H1 (cell line): ENCODE measurements at regions not wholly inside any gene's neighbourhood (a gene's known extent, or its start where the extent isn't known, plus 50 kb on each side); places are given as distances from the start of the nearest gene placed in this dataset.
A peak's percentile ranks its signal among the peaks of the same experiment; 100 is the strongest.

Source experiments
- CTCF ChIA-PET: fragments of 300-600 bp; sonication (Branson Sonifier 250); formaldehyde crosslinking; loops from one replicate; lab custom pipeline; 2021; ENCODE audit not compliant: partially characterized antibody; lab: Charles Lee
- POLR2A ChIA-PET: fragments of 300-600 bp; sonication (Branson Sonifier 250); formaldehyde crosslinking; loops from one replicate; lab custom pipeline; 2021; ENCODE audit warnings: inconsistent platforms; ENCODE audit not compliant: partially characterized antibody; lab: Charles Lee
- DNase-seq, 2 experiments: peaks; one replicate each; pipeline versions ENCODE4 v3.0.0 to v3.0.0-alpha.2; 2010 to 2022; ENCODE audit warnings: low spot score in 2 of 2, low read depth in 1 of 2, mixed read lengths in 1 of 2
- FAIRE-seq: peaks from 2 replicates; lab custom pipeline; 2011; peaks lifted over from hg19 to GRCh38; lab: Jason Lieb, UNC
- H2AFZ ChIP-seq: 2 replicates; pipeline ENCODE4 v1.8.1; 2012; ENCODE audit warnings: low read length, inconsistent platforms
- H2AK5ac ChIP-seq: 2 replicates; pipeline ENCODE4 v1.6.1; 2013; ENCODE audit warnings: low read depth, low read length
- H2BK120ac ChIP-seq: replicated peaks from 2 replicates; pipeline ENCODE3; 2013; ENCODE audit warnings: low read depth, low read length, inconsistent platforms
- H2BK12ac ChIP-seq: 2 replicates; pipeline ENCODE4 v1.6.1; 2013; ENCODE audit warnings: low read depth, low read length
- H2BK15ac ChIP-seq: 2 replicates; pipeline ENCODE4 v1.6.1; 2013; ENCODE audit warnings: low read length
- H2BK20ac ChIP-seq: 2 replicates; pipeline ENCODE4 v1.6.1; 2013; ENCODE audit warnings: low read length
- H2BK5ac ChIP-seq: 2 replicates; pipeline ENCODE4 v1.6.1; 2013; ENCODE audit warnings: low read depth, low read length
- H3K14ac ChIP-seq: 2 replicates; pipeline ENCODE4 v1.6.1; 2013; ENCODE audit warnings: inconsistent platforms; ENCODE audit not compliant: insufficient read length
- H3K18ac ChIP-seq: 2 replicates; pipeline ENCODE4 v1.6.1; 2013; ENCODE audit warnings: low read length; ENCODE audit errors: extremely low read depth
- H3K23ac ChIP-seq: 2 replicates; pipeline ENCODE4 v1.6.1; 2013; ENCODE audit warnings: inconsistent platforms; ENCODE audit not compliant: insufficient read length
- H3K23me2 ChIP-seq: 2 replicates; pipeline ENCODE4 v1.6.1; 2013; ENCODE audit warnings: low read depth, low read length
- H3K27ac ChIP-seq: 2 replicates; pipeline ENCODE4 v1.6.1; 2011; ENCODE audit warnings: low read depth, low read length, inconsistent platforms
- H3K27me3 ChIP-seq, 4 experiments: replicated peaks in 1 of 4; 1 replicate in 1 of 4; 2 replicates in 3 of 4; pipeline versions ENCODE4 v1.6.1 to v1.8.1; 2011 to 2013; ENCODE audit warnings: low read length in 3 of 4, mild to moderate bottlenecking in 3 of 4, inconsistent platforms in 2 of 4, mixed read lengths in 2 of 4, moderate library complexity in 1 of 4; ENCODE audit not compliant: control insufficient read depth in 3 of 4, insufficient read depth in 3 of 4; ENCODE audit errors: extremely low read depth in 1 of 4
- H3K36me3 ChIP-seq, 4 experiments: 2 replicates each; pipeline versions ENCODE4 v1.6.1 to v1.8.1; 2011 to 2013; ENCODE audit warnings: mild to moderate bottlenecking in 4 of 4, low read length in 3 of 4, moderate library complexity in 2 of 4, control low read depth in 1 of 4, inconsistent platforms in 1 of 4; ENCODE audit not compliant: insufficient read depth in 4 of 4, control insufficient read depth in 2 of 4
- H3K4ac ChIP-seq: replicated peaks from 2 replicates; pipeline ENCODE3; 2013; ENCODE audit warnings: low read length, low read depth, mixed read lengths, inconsistent platforms; ENCODE audit not compliant: insufficient read length
- H3K4me1 ChIP-seq, 4 experiments: replicated peaks in 1 of 4; 1 replicate in 1 of 4; 2 replicates in 3 of 4; pipeline versions ENCODE4 v1.6.1 to v1.8.1; 2011 to 2013; ENCODE audit warnings: low read length in 3 of 4, inconsistent platforms in 2 of 4, mixed read lengths in 1 of 4; ENCODE audit not compliant: insufficient read depth in 4 of 4, control insufficient read depth in 3 of 4
- H3K4me2 ChIP-seq, 2 experiments: 2 replicates each; pipeline versions ENCODE4 v1.6.1 to v1.8.1; 2011 to 2013; ENCODE audit warnings: low read depth in 2 of 2, low read length in 2 of 2, control low read depth in 1 of 2, inconsistent platforms in 1 of 2, mild to moderate bottlenecking in 1 of 2; ENCODE audit not compliant: insufficient read depth in 1 of 2
- H3K4me3 ChIP-seq, 4 experiments: fragments of 200-600, 300-600 bp in 1 of 4; sonication (generic), shearing (Covaris generic), sonication (Bioruptor Twin) in 1 of 4; 2 replicates each; pipeline versions ENCODE4 v1.5.1 to v1.8.1; 2011 to 2016; ENCODE audit warnings: low read length in 4 of 4, low read depth in 3 of 4, control low read depth in 2 of 4, inconsistent platforms in 2 of 4, mild to moderate bottlenecking in 2 of 4, mixed read lengths in 1 of 4, moderate library complexity in 1 of 4; ENCODE audit not compliant: insufficient read depth in 2 of 4; ENCODE audit errors: extremely low read depth in 1 of 4
- H3K56ac ChIP-seq: replicated peaks from 2 replicates; pipeline ENCODE3; 2013; ENCODE audit warnings: low read depth, mild to moderate bottlenecking, mixed read lengths, low read length, inconsistent platforms; ENCODE audit not compliant: insufficient read length
- H3K79me1 ChIP-seq: 2 replicates; pipeline ENCODE4 v1.6.1; 2013; ENCODE audit warnings: low read depth, low read length, control low read depth
- H3K79me2 ChIP-seq, 2 experiments: 2 replicates each; pipeline versions ENCODE4 v1.6.1 to v1.8.1; 2012 to 2013; ENCODE audit warnings: low read length in 2 of 2, mild to moderate bottlenecking in 2 of 2, inconsistent platforms in 1 of 2; ENCODE audit not compliant: insufficient read depth in 2 of 2, control insufficient read depth in 1 of 2
- H3K9ac ChIP-seq, 4 experiments: replicated peaks in 1 of 4; 1 replicate in 1 of 4; 2 replicates in 3 of 4; pipeline versions ENCODE4 v1.6.1 to v1.8.1; 2011 to 2013; ENCODE audit warnings: low read depth in 3 of 4, low read length in 3 of 4, control low read depth in 2 of 4, mild to moderate bottlenecking in 2 of 4, moderate library complexity in 2 of 4, inconsistent platforms in 1 of 4; ENCODE audit errors: extremely low read depth in 1 of 4
- H3K9me3 ChIP-seq, 2 experiments: 2 replicates each; pipeline versions ENCODE4 v1.6.1 to v1.8.1; 2012 to 2013; ENCODE audit warnings: mild to moderate bottlenecking in 2 of 2, moderate library complexity in 2 of 2, control low read depth in 1 of 2, inconsistent platforms in 1 of 2, low read depth in 1 of 2, low read length in 1 of 2, mixed read lengths in 1 of 2; ENCODE audit not compliant: insufficient read depth in 2 of 2
- H4K20me1 ChIP-seq, 2 experiments: replicated peaks in 1 of 2; 2 replicates each; pipeline versions ENCODE3 to v1.8.1; 2011 to 2013; ENCODE audit warnings: inconsistent platforms in 2 of 2, low read length in 2 of 2, mild to moderate bottlenecking in 1 of 2; ENCODE audit not compliant: insufficient read depth in 2 of 2, control insufficient read depth in 1 of 2
- H4K5ac ChIP-seq: 2 replicates; pipeline ENCODE4 v1.6.1; 2013; ENCODE audit warnings: low read length, low read depth, mixed read lengths, inconsistent platforms; ENCODE audit not compliant: insufficient read length
- H4K8ac ChIP-seq: 2 replicates; pipeline ENCODE4 v1.8.0; 2013; ENCODE audit warnings: mild to moderate bottlenecking, moderate library complexity, low read length, inconsistent platforms; ENCODE audit not compliant: insufficient read depth; ENCODE audit errors: extremely low read depth
- H4K91ac ChIP-seq: replicated peaks from 2 replicates; pipeline ENCODE3; 2013; ENCODE audit warnings: low read length, mixed read lengths, inconsistent platforms; ENCODE audit not compliant: insufficient read length
- WGBS, 2 experiments: shearing (Covaris generic) in 1 of 2; methylation state at CpG; one replicate each; pipeline versions ENCODE4 v1.1.6 to v1.1.7; 2013 to 2015; ENCODE audit warnings: low lambda C conversion rate in 2 of 2, mixed read lengths in 2 of 2, inconsistent platforms in 1 of 2, low coverage in 1 of 2, missing lambda C conversion rate in 1 of 2; ENCODE audit not compliant: insufficient replicate concordance in 2 of 2, insufficient coverage in 1 of 2, insufficient read length in 1 of 2; ENCODE audit errors: extremely low coverage in 1 of 2, missing lambda C conversion rate in 1 of 2; 5-methylcytosine and 5-hydroxymethylcytosine counted together

GRCh38 chr13:73661687-73662425, 472.3 kb downstream of the KLF12 start:
- H3K9me3 ChIP-seq = no peaks in the 10 kb centered on the region
- no peak overlapping the region for H2BK5ac ChIP-seq
- H3K4ac ChIP-seq = no peak overlapping the region
- H3K4me2 ChIP-seq = no peak overlapping the region
- WGBS, 2 experiments = 89% methylated on average over 19 of the region's 19 CpGs; no CpG with 5 or more reads in 1 of the 2 experiments
- no peaks in the 10 kb centered on the region for H3K27me3 ChIP-seq
- H3K9ac ChIP-seq = no peak overlapping the region
- no peak overlapping the region for H3K14ac ChIP-seq
- no peak overlapping the region for H2BK120ac ChIP-seq
- no peaks in the 10 kb centered on the region for H3K79me1 ChIP-seq
- H2BK20ac ChIP-seq = no peak overlapping the region
- H3K36me3 ChIP-seq = no peaks in the 10 kb centered on the region
- H3K23me2 ChIP-seq = no peaks in the 10 kb centered on the region
- H4K8ac ChIP-seq = peak overlapping the region; percentile 43; the same call in 1 of the 2 replicates
- no peaks in the 10 kb centered on the region for H3K79me2 ChIP-seq
- H2AK5ac ChIP-seq = no peak overlapping the region
- H3K23ac ChIP-seq = no peak overlapping the region
- no peak overlapping the region for H4K91ac ChIP-seq
- H2BK15ac ChIP-seq = no peak overlapping the region
- no peak overlapping the region for H3K18ac ChIP-seq
- FAIRE-seq = no peak
- H3K4me1 ChIP-seq = no peaks in the 10 kb centered on the region; a peak in 1 of 7 replicates
- no peak overlapping the region for H2BK12ac ChIP-seq
- ChIA-PET CTCF (interaction anchor here (0.6 kb wide), 1 partner anchor 627 kb away, joined by 3 read pairs; no protein-coding TSS in a partner anchor), POLR2A (no interaction called here)
- no peak for DNase-seq
- no peak overlapping the region for H3K56ac ChIP-seq
- H4K20me1 ChIP-seq = no peaks in the 10 kb centered on the region
- H4K5ac ChIP-seq = no peak overlapping the region
- H3K4me3 ChIP-seq = no peak overlapping the region
- H3K27ac ChIP-seq = no peak overlapping the region
- peak overlapping the region; percentile 10; the same call in 1 of the 2 replicates for H2AFZ ChIP-seq
